ENCODE measurements at regions not wholly inside any gene's neighbourhood (a gene's known extent, or its start where the extent isn't known, plus 50 kb on each side); places are given as distances from the start of the nearest gene placed in this dataset.

DNA sequence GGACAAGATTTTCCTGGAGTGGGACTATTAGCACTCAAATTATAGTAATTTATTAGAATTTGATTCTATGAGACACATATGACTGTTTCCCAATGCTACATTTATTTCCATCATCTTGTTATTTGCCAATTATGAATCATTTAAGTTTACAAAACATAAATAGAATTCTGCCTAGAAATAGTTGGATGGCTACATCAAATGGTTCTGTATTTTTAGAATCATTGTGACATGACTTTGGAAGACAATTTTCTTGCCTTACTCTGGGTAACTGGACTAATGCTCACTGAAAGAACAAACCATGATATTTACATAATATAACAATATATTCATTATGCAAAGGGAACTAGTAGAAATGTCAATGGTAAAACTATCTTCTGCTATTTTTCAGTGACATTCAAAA lies 173.5 kb downstream of the ZIC1 start:
- intact Hi-C loops (cut with micrococcal nuclease) = no loop called here

- intact Hi-C loops (cut with micrococcal nuclease) = no loop called here
Measured at GRCh38 chr3:147589016-147589415, 179.9 kb downstream of the ZIC1 start.

DNA sequence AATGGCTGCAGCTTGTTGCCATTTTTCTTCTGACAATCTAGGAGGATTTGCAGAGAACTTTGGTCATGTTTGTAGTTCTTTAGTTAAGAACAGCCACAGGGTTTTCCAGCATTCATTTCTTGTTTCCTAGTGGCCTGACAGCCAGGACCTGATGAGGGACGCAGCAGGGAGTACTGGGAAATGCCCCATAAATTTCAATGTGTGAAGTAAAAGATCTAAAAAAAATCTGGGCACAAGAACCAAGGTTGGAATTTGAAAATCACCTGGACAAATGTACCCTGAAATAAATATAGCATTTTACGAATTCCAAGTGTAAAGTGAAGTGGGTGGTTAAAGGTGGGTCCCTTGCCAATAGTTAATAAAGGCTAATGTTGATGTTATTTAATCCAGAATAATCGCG lies 195.0 kb downstream of the ZIC1 start:
- intact Hi-C loops (cut with micrococcal nuclease) = no loop called here

GRCh38 chr3:147613725-147614124 lies 204.6 kb downstream of the ZIC1 start:
- intact Hi-C loops (cut with micrococcal nuclease) = no loop called here

GRCh38 chr3:147614210-147614609 lies 205.0 kb downstream of the ZIC1 start:
- intact Hi-C loops (cut with micrococcal nuclease) = no loop called here

GRCh38 chr3:147615035-147615434 lies 205.9 kb downstream of the ZIC1 start:
- intact Hi-C loops (cut with micrococcal nuclease) = no loop called here

DNA sequence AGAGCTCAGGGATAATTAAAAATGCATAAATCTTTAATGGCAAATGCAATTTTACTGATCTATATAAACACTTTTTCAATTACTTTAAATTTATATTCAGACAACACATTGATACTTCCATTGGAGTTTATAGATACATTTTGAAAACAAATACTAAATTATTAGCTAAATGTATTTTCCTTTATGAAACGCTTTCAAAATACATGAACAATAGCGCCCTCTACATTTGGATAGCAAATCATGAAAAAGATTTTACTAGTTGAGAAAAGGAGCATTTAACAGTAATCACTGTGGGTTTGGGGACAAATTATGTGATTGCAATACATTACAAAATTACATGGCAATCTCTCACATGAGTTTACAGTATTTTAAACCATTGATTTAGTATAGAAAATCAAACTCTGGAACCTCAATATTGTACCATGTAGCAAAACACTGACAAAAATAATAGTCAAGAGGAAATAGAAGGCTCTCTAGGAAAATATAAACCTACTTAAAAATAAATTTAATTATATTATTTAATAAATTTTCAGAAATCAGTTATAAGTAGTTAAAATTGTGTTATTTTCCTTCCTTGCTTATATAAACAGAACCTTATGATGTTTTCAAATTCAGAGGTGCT lies 207.9 kb downstream of the ZIC1 start:
- intact Hi-C loops (cut with micrococcal nuclease) = no loop called here

GRCh38 chr3:147618691-147619090 lies 209.5 kb downstream of the ZIC1 start:
- intact Hi-C loops (cut with micrococcal nuclease) = no loop called here

DNA sequence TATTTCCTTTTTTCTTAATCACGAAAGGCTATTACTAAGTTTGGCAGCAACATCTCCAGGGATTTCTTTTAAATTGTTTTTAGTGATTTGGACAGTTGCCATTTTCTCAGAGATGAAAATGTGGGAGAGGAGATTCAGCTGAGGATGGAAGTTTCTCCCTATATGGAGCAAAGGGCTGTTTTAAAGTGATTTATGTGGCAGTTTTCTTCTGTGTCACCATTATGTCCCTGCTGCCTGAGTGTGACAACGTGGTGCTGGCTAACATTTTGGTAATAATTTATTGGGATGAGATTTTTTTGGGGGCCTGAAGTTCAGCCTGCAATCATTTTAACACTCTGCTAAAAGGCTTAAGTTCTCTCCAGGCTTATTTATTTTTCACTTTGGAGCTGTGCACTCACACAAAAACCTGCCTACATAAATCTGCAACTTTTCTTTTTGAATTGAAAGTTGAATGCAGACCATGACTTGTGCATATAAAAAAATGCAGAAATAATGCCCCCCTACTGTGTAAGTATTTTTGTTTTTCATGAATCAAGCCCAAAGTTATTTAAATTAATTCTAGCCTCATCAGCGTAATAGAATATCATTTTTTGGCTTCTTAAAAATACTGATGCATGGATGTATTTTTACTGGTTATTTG lies 210.9 kb downstream of the ZIC1 start:
- intact Hi-C loops (cut with micrococcal nuclease) = no loop called here

- intact Hi-C loops (cut with micrococcal nuclease) = no loop called here
Measured at GRCh38 chr3:147620906-147621305, 211.7 kb downstream of the ZIC1 start.

- intact Hi-C loops (cut with micrococcal nuclease) = no loop called here
Measured at GRCh38 chr3:147630921-147631415, 221.8 kb downstream of the ZIC1 start.

DNA sequence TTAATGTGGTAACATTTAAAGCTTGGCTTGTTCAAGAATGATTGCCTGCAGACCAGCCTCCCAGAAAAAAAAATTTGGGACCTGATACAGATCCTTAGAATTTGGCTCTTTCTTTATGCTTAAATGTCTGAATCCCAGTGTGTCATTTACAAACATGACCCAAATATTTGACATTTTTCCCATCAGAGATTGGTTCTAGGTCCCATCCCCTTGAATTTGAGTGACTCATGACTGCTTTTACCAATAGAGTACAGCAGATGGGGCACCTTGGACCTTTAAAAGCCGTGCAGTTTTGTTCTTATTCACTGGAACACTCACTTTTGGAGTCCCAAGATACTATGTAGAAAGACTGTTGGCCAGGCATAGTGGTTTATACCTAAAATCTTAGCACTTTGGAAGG lies 231.6 kb downstream of the ZIC1 start:
- intact Hi-C loops (cut with micrococcal nuclease) = no loop called here

DNA sequence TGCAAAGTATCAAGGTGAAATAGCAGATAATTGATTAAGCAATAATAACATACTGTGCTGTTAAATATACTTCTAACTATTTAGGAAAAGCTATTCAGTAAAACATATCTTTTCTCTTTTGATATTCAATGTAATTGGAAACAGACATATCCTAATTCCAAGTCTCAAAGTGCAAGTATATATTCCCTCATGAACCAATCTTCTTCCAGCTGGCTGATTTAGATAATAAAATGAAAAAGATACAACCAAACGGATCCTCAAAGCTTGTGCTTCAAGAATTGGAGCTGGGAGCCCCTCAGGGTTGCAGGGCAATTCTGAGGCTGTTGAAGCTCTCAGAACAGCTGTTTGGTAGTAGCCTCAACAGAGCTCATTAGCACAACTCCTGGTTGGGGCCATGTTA lies 236.6 kb downstream of the ZIC1 start:
- intact Hi-C loops (cut with micrococcal nuclease) = no loop called here

- intact Hi-C loops (cut with micrococcal nuclease) = no loop called here
Measured at GRCh38 chr3:147649475-147649874, 240.3 kb downstream of the ZIC1 start.

GRCh38 chr3:147651107-147651778 lies 242.1 kb downstream of the ZIC1 start:
- intact Hi-C loops (cut with micrococcal nuclease) = no loop called here

- intact Hi-C loops (cut with micrococcal nuclease) = no loop called here
Measured at GRCh38 chr3:147652651-147653366, 243.6 kb downstream of the ZIC1 start.

DNA sequence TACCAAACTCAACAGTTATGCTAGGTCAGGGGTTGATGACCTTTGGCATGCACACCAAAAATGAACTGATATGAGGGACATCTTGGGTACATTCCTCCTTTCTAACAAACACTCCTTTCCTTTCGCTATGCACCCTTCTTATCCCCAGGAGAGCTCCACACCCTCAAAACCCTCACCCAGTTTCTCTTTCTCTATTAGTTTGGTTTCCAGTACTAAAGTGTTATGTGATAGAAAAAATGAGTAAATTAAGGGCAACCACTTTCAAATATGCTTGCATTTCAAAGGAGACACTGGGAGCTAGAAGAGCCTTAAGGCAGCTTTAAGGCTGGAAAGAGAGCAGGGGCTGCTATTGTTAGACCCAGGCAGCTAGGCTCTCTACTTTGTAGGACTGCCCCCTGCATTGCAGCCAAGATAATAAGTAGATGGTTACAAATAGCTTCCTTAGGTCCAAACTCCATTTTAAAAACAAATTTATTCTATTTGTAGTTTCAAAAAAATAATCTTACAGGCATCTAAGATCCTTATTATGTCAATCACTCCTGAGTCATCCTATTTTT lies 244.3 kb downstream of the ZIC1 start:
- intact Hi-C loops (cut with micrococcal nuclease) = no loop called here

- intact Hi-C loops (cut with micrococcal nuclease) = no loop called here
Measured at GRCh38 chr3:147654827-147655226, 245.7 kb downstream of the ZIC1 start.

DNA sequence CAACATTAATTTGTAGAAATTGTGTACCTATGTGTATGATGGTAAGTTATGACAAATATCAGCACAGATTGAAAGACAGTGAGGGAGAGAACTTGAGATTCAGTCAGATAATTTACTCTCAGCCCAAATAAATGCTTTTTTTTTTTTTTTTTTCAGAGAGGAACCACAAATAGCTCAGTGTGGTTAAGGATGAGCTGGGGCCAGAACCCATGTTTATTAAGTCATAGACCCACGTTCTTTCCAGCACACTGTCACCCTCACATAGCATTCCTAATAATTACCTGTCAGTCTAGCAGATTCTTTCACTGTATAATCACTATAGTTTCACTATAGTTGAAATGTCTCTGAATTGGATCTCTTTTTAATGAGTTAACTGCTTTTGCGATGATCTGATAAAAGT lies 246.1 kb downstream of the ZIC1 start:
- intact Hi-C loops (cut with micrococcal nuclease) = no loop called here

- intact Hi-C loops (cut with micrococcal nuclease) = no loop called here
Measured at GRCh38 chr3:147656023-147656422, 246.9 kb downstream of the ZIC1 start.

GRCh38 chr3:147661916-147662315 lies 252.8 kb downstream of the ZIC1 start:
- intact Hi-C loops (cut with micrococcal nuclease) = no loop called here

- intact Hi-C loops (cut with micrococcal nuclease) = no loop called here
Measured at GRCh38 chr3:147662705-147663104, 253.5 kb downstream of the ZIC1 start.
